ENCODE measurements at regions not wholly inside any gene's neighbourhood (a gene's known extent, or its start where the extent isn't known, plus 50 kb on each side); places are given as distances from the start of the nearest gene placed in this dataset.

DNA sequence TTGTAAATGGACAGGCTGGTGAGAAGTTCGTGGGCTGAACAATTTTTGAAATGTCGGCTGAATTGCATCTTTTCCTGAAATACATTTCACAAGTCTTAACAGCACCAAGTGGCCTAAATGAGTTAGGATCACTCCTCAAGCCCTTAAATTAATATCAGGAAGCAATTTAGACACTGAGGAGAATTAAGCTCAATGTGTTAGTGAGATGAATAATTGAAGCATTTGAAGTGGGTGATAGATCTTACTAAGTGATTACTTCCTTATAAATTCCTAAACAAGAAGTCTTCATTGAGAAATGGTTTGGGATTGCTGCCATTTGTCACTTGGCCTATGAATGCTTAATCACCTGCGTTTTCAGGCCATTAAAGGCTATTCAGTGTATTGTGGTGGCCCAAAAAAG is 116.8 kb downstream of the NAA11 start:
- Histone ChIP-seq H3K4me3 (no peak overlapping the region), H3K27me3 (replicated peaks in 1 of 7) (no peaks in the 10 kb centered on the region), H3K4me1 (no peaks in the 10 kb centered on the region), H3K27ac (no peak overlapping the region), H3K9me3 (peaks cover 0 to 14% (median 9%) of the 10 kb centered on the region in 8 donors), H3K36me3 (no peaks in the 10 kb centered on the region)
- WGBS, 5 donors: 33 to 59% (median 44%) methylated on average over 3 of the region's 3 CpGs
- TF ChIP-seq POLR2A (IDR thresholded peaks at IDR 0.05) (no peak), POLR2AphosphoS5 (IDR thresholded peaks at IDR 0.05) (no peak)
- TF ChIP-seq, protein P1, sequence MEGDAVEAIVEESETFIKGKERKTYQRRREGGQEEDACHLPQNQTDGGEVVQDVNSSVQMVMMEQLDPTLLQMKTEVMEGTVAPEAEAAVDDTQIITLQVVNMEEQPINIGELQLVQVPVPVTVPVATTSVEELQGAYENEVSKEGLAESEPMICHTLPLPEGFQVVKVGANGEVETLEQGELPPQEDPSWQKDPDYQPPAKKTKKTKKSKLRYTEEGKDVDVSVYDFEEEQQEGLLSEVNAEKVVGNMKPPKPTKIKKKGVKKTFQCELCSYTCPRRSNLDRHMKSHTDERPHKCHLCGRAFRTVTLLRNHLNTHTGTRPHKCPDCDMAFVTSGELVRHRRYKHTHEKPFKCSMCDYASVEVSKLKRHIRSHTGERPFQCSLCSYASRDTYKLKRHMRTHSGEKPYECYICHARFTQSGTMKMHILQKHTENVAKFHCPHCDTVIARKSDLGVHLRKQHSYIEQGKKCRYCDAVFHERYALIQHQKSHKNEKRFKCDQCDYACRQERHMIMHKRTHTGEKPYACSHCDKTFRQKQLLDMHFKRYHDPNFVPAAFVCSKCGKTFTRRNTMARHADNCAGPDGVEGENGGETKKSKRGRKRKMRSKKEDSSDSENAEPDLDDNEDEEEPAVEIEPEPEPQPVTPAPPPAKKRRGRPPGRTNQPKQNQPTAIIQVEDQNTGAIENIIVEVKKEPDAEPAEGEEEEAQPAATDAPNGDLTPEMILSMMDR (IDR thresholded peaks at IDR 0.05 in 8 of 11, conservative IDR thresholded peaks at IDR 0.05 in 3 of 11): no peak
- DNase-seq: no peak
- intact Hi-C loops (cut with DNase I; ENCODE audit: low total_unique reads): no loop called here

DNA sequence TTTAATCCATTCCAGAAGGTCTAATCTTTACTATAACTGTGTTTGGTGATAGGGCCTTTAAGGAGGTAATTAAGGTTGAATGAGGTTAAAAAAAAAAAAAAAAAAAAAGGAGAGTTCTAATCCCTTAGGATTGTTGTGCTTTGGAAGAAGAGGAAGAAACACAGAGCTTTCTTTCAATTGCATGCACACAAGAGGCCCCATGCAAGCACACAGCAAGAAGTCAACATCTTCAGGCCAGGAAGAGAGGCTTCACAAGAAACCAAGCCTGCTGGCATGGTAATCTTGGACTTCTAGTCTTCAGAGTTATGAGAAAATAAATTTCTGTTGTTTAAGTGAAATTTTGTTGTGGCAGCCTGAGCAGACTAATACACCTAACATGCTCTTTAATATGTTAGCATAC is 118.6 kb downstream of the NAA11 start:
- H3K4me3 ChIP-seq: no peak overlapping the region
- TF ChIP-seq, protein P1 (IDR thresholded peaks at IDR 0.05 in 8 of 11, conservative IDR thresholded peaks at IDR 0.05 in 3 of 11): no peak
- no peak for TF ChIP-seq POLR2AphosphoS5 (IDR thresholded peaks at IDR 0.05)
- TF ChIP-seq POLR2A (IDR thresholded peaks at IDR 0.05): no peak

DNA sequence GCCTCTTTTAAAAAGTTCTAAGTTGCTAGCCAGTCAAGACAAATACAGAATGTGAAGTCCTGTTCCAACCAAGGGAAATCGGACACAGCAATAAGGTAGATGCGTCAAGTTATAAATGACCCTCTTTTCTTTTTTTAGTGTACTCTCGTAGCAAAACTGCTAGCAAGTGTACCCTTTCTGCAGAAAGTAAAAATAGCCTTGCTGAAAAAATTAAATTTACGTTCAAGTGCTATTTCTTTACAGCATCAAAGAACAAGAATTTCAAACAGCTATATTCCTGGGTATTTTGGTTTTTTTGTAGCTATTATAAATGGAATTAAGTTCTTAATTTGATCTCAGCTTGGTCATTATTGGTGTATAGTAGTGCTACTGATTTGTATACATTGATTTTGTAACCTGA is 119.2 kb downstream of the NAA11 start:
- TF ChIP-seq POLR2A (IDR thresholded peaks at IDR 0.05): no peak
- intact Hi-C loops (cut with DNase I; ENCODE audit: low total_unique reads): no loop called here
- H3K27ac ChIP-seq: no peak overlapping the region
- H3K9me3 ChIP-seq: peaks cover 0 to 14% (median 9%) of the 10 kb centered on the region in 8 donors
- H3K4me3 ChIP-seq: no peak overlapping the region
- WGBS, 5 donors: 84 to 90% (median 86%) methylated on average over 4 of the region's 4 CpGs
- H3K4me1 ChIP-seq: no peaks in the 10 kb centered on the region
- H3K27me3 ChIP-seq (replicated peaks in 1 of 7): no peaks in the 10 kb centered on the region
- H3K36me3 ChIP-seq: no peaks in the 10 kb centered on the region
- no peak for DNase-seq

More for the DNA sequence above, 118.6 kb downstream of the NAA11 start:
- Histone ChIP-seq H3K27ac (no peak overlapping the region), H3K36me3 (no peaks in the 10 kb centered on the region), H3K9me3 (peaks cover 0 to 14% (median 9%) of the 10 kb centered on the region in 8 donors), H3K27me3 (replicated peaks in 1 of 7) (no peaks in the 10 kb centered on the region), H3K4me1 (no peaks in the 10 kb centered on the region)
- no peak for DNase-seq
- intact Hi-C loops (cut with DNase I; ENCODE audit: low total_unique reads): no loop called here

DNA sequence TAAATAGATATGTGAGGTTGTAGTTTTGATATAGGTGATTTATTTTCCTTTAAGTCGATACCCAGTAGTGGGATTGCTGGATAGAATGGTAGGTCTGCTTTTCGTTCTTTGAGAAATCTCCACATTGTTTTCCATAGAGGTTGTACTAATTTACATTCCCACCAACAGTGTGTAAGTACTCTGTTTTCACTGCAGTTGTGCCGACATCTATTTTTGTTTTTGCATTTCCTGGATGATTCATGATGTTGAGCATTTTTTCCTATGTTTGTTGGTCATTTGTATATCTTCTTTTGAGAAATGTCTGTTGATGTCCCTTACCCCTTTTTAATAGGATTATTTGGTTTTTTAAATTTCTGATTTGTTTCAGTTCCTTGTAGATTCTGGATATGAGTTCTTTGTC is 120.7 kb downstream of the NAA11 start:
- Histone ChIP-seq H3K27me3 (replicated peaks in 1 of 7) (no peaks in the 10 kb centered on the region), H3K36me3 (no peaks in the 10 kb centered on the region), H3K27ac (no peak overlapping the region), H3K4me3 (no peak overlapping the region), H3K9me3 (peaks cover 0 to 14% (median 9%) of the 10 kb centered on the region in 8 donors), H3K4me1 (no peaks in the 10 kb centered on the region)
- intact Hi-C loops (cut with DNase I; ENCODE audit: low total_unique reads): no loop called here
- WGBS, 5 donors: 78 to 90% (median 87%) methylated on average over 3 of the region's 3 CpGs
- no peak for DNase-seq
- no peak for TF ChIP-seq POLR2AphosphoS5 (IDR thresholded peaks at IDR 0.05)
- TF ChIP-seq, protein P1 (IDR thresholded peaks at IDR 0.05 in 8 of 11, conservative IDR thresholded peaks at IDR 0.05 in 3 of 11): no peak
- TF ChIP-seq POLR2A (IDR thresholded peaks at IDR 0.05): no peak

DNA sequence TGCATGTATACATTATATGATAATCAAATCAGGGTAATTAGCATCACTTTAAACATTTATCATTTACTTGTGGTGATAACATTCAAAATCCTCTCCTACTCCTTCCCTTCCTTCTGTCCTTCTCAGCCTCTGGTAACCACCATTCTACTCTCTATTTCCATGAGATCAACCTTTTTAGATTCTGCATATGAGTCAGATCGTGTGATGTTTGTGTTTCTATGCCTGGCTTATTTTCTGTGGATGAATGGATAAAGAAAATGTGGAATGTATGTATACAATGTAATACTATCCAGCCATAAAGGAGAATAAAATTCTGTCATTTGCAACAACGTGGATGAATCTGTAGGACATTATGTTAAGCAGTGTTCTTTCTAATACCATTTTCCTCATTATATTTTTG is 123.9 kb downstream of the NAA11 start:
- whole genome bisulfite sequencing, 5 donors: 68 to 79% (median 73%) methylated on average over 2 of the region's 2 CpGs
- intact Hi-C loops (cut with DNase I; ENCODE audit: low total_unique reads): no loop called here

More for the DNA sequence above, 123.9 kb downstream of the NAA11 start:
- Histone ChIP-seq H3K36me3 (no peaks in the 10 kb centered on the region), H3K27ac (no peak overlapping the region), H3K9me3 (peaks cover 0 to 14% (median 6%) of the 10 kb centered on the region in 8 donors), H3K27me3 (replicated peaks in 1 of 7) (no peaks in the 10 kb centered on the region), H3K4me3 (no peak overlapping the region), H3K4me1 (no peaks in the 10 kb centered on the region)
- TF ChIP-seq, protein P1 (IDR thresholded peaks at IDR 0.05 in 8 of 11, conservative IDR thresholded peaks at IDR 0.05 in 3 of 11): no peak
- TF ChIP-seq POLR2A (IDR thresholded peaks at IDR 0.05) (no peak), POLR2AphosphoS5 (IDR thresholded peaks at IDR 0.05) (no peak)
- no peak for DNase-seq
